H1 (cell line): ENCODE measurements at regions not wholly inside any gene's neighbourhood (a gene's known extent, or its start where the extent isn't known, plus 50 kb on each side); places are given as distances from the start of the nearest gene placed in this dataset.

Experiments used
- BRCA1 ChIP-seq: IDR thresholded peaks from 2 replicates; pipeline ENCODE4 v1.6.1; 2012; ENCODE audit warnings: low read depth, low read length, improper control_type of control experiment
- CBX5 ChIP-seq: fragments of 300-800, 300-1000 bp; sonication (generic); IDR thresholded peaks from 2 replicates; pipeline ENCODE4 v1.7.1; 2016; ENCODE audit warnings: antibody characterized with exemption, low read length, low read depth
- CREB1 ChIP-seq: IDR thresholded peaks from 2 replicates; pipeline ENCODE4 v1.6.1; 2012; ENCODE audit warnings: inconsistent platforms
- JUND ChIP-seq: IDR thresholded peaks from 2 replicates; pipeline ENCODE4 v1.6.1; 2011; ENCODE audit warnings: mild to moderate bottlenecking, improper control_type of control experiment, low read length
- KDM4A ChIP-seq: IDR thresholded peaks from one replicate; pipeline ENCODE4 v1.7.1; 2012; ENCODE audit warnings: low read depth, mild to moderate bottlenecking, moderate library complexity, low read length, inconsistent platforms; ENCODE audit not compliant: severe bottlenecking
- KDM5A ChIP-seq: fragments of 200-600 bp; IDR thresholded peaks from 2 replicates; pipeline ENCODE4 v1.7.1; 2012; ENCODE audit warnings: mild to moderate bottlenecking, low read length, inconsistent platforms, mixed read lengths
- POU5F1 ChIP-seq: IDR thresholded peaks from 2 replicates; pipeline ENCODE4 v1.6.1; 2011; ENCODE audit warnings: low read depth, mild to moderate bottlenecking, low read length, moderate library complexity
- RXRA ChIP-seq: IDR thresholded peaks from 2 replicates; pipeline ENCODE4 v1.6.1; 2011; ENCODE audit warnings: low read depth, mild to moderate bottlenecking, low read length, moderate library complexity; ENCODE audit not compliant: insufficient read depth
- TAF7 ChIP-seq: optimal IDR thresholded peaks from 2 replicates; pipeline ENCODE3; 2011; ENCODE audit warnings: low read depth, mild to moderate bottlenecking, inconsistent platforms, low read length, moderate library complexity, borderline replicate concordance
- TEAD4 ChIP-seq: IDR thresholded peaks from 2 replicates; pipeline ENCODE4 v1.6.1; 2012; ENCODE audit warnings: low read depth, low read length, inconsistent platforms, mixed read lengths
- YY1 ChIP-seq: IDR thresholded peaks from 2 replicates; pipeline ENCODE4 v1.6.1; 2011; ENCODE audit warnings: low read depth, mild to moderate bottlenecking, low read length

DNA sequence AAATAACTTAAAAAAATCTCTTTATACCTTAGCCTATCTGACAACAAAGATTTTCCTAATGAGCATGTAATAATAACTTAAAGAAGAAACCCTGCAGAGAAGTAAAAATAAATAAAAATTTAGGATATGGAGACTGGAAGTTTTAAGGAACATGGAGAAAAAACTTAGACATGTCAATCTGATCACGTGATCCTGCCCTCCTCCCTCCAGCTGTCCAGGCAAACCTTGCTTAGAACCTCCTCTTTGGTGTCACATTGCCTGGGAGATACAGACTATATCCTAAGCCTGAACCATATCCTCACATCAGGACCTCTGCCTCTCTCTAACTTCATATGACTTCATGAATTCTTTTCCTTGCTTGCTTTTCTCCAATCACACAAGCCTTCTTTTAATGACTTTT, 275.5 kb downstream of the CNTN3 start (continued):
- TF ChIP-seq CBX5 (no peak), POU5F1 (no peak), KDM5A (no peak), RXRA (no peak), TAF7 (no peak), CREB1 (no peak), BRCA1 (no peak), JUND (no peak), YY1 (no peak), KDM4A (no peak), TEAD4 (no peak)
- TF ChIP-seq, all 59 proteins: peak for 0
